Mucosa of rectum (tissue), 2 donors: ENCODE measurements at regions not wholly inside any gene's neighbourhood (a gene's known extent, or its start where the extent isn't known, plus 50 kb on each side); places are given as distances from the start of the nearest gene placed in this dataset.

ENCODE experiments used
- H3K27ac ChIP-seq, 2 donors: one replicate each; pipeline ENCODE4 v1.7.0; 2013; ENCODE audit warnings: inconsistent platforms in 2 of 2, low read depth in 2 of 2, low read length in 2 of 2
- H3K27me3 ChIP-seq, 2 donors: one replicate each; pipeline ENCODE4 v1.7.0; 2013; ENCODE audit warnings: low read length in 2 of 2; ENCODE audit not compliant: control insufficient read depth in 2 of 2, insufficient read depth in 2 of 2
- H3K36me3 ChIP-seq, 2 donors: one replicate each; pipeline ENCODE4 v1.7.0; 2013; ENCODE audit warnings: low read length in 2 of 2; ENCODE audit not compliant: control insufficient read depth in 2 of 2, insufficient read depth in 2 of 2
- H3K4me1 ChIP-seq, 2 donors: one replicate each; pipeline ENCODE4 v1.7.0; 2013; ENCODE audit warnings: low read length in 2 of 2, mild to moderate bottlenecking in 1 of 2; ENCODE audit not compliant: control insufficient read depth in 2 of 2, insufficient read depth in 2 of 2
- H3K4me3 ChIP-seq, 2 donors: one replicate each; pipeline ENCODE4 v1.7.0; 2013; ENCODE audit warnings: low read length in 2 of 2
- H3K9ac ChIP-seq, 2 donors: one replicate each; pipeline ENCODE4 v1.7.0; 2013; ENCODE audit warnings: low read length in 2 of 2, low read depth in 1 of 2, mild to moderate bottlenecking in 1 of 2
- H3K9me3 ChIP-seq, 2 donors: one replicate each; pipeline ENCODE4 v1.7.0; 2013; ENCODE audit warnings: low read length in 2 of 2; ENCODE audit not compliant: control insufficient read depth in 2 of 2
- donor health status: healthy.
- donor health status: Normal muscosa, but diverticular disease.

GRCh38 chr1:244106837-244107493, 55.9 kb downstream of the ZBTB18 start:
- H3K9ac ChIP-seq, result no peak overlapping the region
- peaks cover 0 to 3% of the 10 kb centered on the region in 2 donors for H3K27me3 ChIP-seq
- H3K9me3 ChIP-seq, result no peaks in the 10 kb centered on the region
- H3K27ac ChIP-seq, result no peak overlapping the region
- H3K4me1 ChIP-seq, result no peaks in the 10 kb centered on the region
- H3K36me3 ChIP-seq, result no peaks in the 10 kb centered on the region
- H3K4me3 ChIP-seq, result no peak overlapping the region

GRCh38 chr1:244111027-244111426, 59.9 kb downstream of the ZBTB18 start:
- no peak overlapping the region for H3K4me3 ChIP-seq
- H3K36me3 ChIP-seq, result no peaks in the 10 kb centered on the region
- H3K9me3 ChIP-seq, result no peaks in the 10 kb centered on the region
- H3K4me1 ChIP-seq, result no peaks in the 10 kb centered on the region
- H3K9ac ChIP-seq, result no peak overlapping the region
- no peak overlapping the region for H3K27ac ChIP-seq
- H3K27me3 ChIP-seq, result no peaks in the 10 kb centered on the region

GRCh38 chr1:244112041-244112440, 61.0 kb downstream of the ZBTB18 start:
- H3K9ac ChIP-seq, result no peak overlapping the region
- no peaks in the 10 kb centered on the region for H3K9me3 ChIP-seq
- H3K27me3 ChIP-seq, result no peaks in the 10 kb centered on the region
- H3K27ac ChIP-seq, result no peak overlapping the region
- H3K36me3 ChIP-seq, result no peaks in the 10 kb centered on the region
- no peak overlapping the region for H3K4me3 ChIP-seq
- H3K4me1 ChIP-seq, result no peaks in the 10 kb centered on the region

- H3K4me3 ChIP-seq, result no peak overlapping the region
- H3K4me1 ChIP-seq, result no peaks in the 10 kb centered on the region
- no peaks in the 10 kb centered on the region for H3K9me3 ChIP-seq
- no peaks in the 10 kb centered on the region for H3K27me3 ChIP-seq
- no peaks in the 10 kb centered on the region for H3K36me3 ChIP-seq
- H3K9ac ChIP-seq, result no peak overlapping the region
- H3K27ac ChIP-seq, result no peak overlapping the region
These were observed 61.6 kb downstream of the ZBTB18 start for GRCh38 chr1:244112636-244113035.

- no peaks in the 10 kb centered on the region for H3K27me3 ChIP-seq
- H3K4me3 ChIP-seq, result no peak overlapping the region
- no peaks in the 10 kb centered on the region for H3K4me1 ChIP-seq
- no peaks in the 10 kb centered on the region for H3K9me3 ChIP-seq
- no peak overlapping the region for H3K9ac ChIP-seq
- H3K27ac ChIP-seq, result no peak overlapping the region
- no peaks in the 10 kb centered on the region for H3K36me3 ChIP-seq
These were observed 62.6 kb downstream of the ZBTB18 start for GRCh38 chr1:244113532-244114320.

- Histone ChIP-seq H3K9me3 (no peaks in the 10 kb centered on the region), H3K36me3 (no peaks in the 10 kb centered on the region), H3K4me1 (no peaks in the 10 kb centered on the region), H3K27me3 (no peaks in the 10 kb centered on the region), H3K27ac (no peak overlapping the region), H3K9ac (no peak overlapping the region), H3K4me3 (no peak overlapping the region)
These were observed 63.8 kb downstream of the ZBTB18 start for GRCh38 chr1:244114892-244115291.

- Histone ChIP-seq H3K4me3 (no peak overlapping the region), H3K27me3 (no peaks in the 10 kb centered on the region), H3K4me1 (no peaks in the 10 kb centered on the region), H3K9ac (no peak overlapping the region), H3K9me3 (no peaks in the 10 kb centered on the region), H3K27ac (no peak overlapping the region), H3K36me3 (no peaks in the 10 kb centered on the region)
These were observed 65.9 kb downstream of the ZBTB18 start for GRCh38 chr1:244116946-244117345.

GRCh38 chr1:244118109-244118761, 67.2 kb downstream of the ZBTB18 start:
- Histone ChIP-seq H3K27me3 (no peaks in the 10 kb centered on the region), H3K4me3 (no peak overlapping the region), H3K9me3 (no peaks in the 10 kb centered on the region), H3K4me1 (no peaks in the 10 kb centered on the region), H3K27ac (no peak overlapping the region), H3K9ac (no peak overlapping the region), H3K36me3 (no peaks in the 10 kb centered on the region)

- Histone ChIP-seq H3K36me3 (no peaks in the 10 kb centered on the region), H3K27me3 (no peaks in the 10 kb centered on the region), H3K9me3 (no peaks in the 10 kb centered on the region), H3K27ac (no peak overlapping the region), H3K9ac (no peak overlapping the region), H3K4me1 (no peaks in the 10 kb centered on the region), H3K4me3 (no peak overlapping the region)
These were observed 77.7 kb downstream of the ZBTB18 start for GRCh38 chr1:244128591-244129383.

- H3K27me3 ChIP-seq, result no peaks in the 10 kb centered on the region
- peak overlapping the region in 1 of 2 donors; percentile 17 for H3K4me3 ChIP-seq
- H3K36me3 ChIP-seq, result no peaks in the 10 kb centered on the region
- no peak overlapping the region for H3K9ac ChIP-seq
- no peak overlapping the region for H3K27ac ChIP-seq
- H3K4me1 ChIP-seq, result no peaks in the 10 kb centered on the region
- H3K9me3 ChIP-seq, result no peaks in the 10 kb centered on the region
These were observed 86.2 kb downstream of the ZBTB18 start for GRCh38 chr1:244137276-244137675.
